A549 (cell line): ENCODE measurements at regions not wholly inside any gene's neighbourhood (a gene's known extent, or its start where the extent isn't known, plus 50 kb on each side); places are given as distances from the start of the nearest gene placed in this dataset.

ENCODE experiments used
- CBX2 ChIP-seq: fragments of 200-600 bp; sonication (generic); IDR thresholded peaks from 2 replicates; pipeline ENCODE4 v1.6.1; 2016; ENCODE audit warnings: low read depth, mild to moderate bottlenecking, borderline replicate concordance
- CEBPB ChIP-seq, 2 experiments: fragments of >200 bp in 1 of 2; sonication (Bioruptor Twin) in 1 of 2; formaldehyde crosslinking in 1 of 2; IDR thresholded peaks; 2 replicates each; pipeline ENCODE4 v1.6.1; 2012 to 2016
- CTCF ChIP-seq: fragments of >200 bp; sonication (Bioruptor Twin); formaldehyde crosslinking; IDR thresholded peaks from 3 replicates; pipeline ENCODE4 v1.5.1; 2016
- JUNB ChIP-seq: fragments of >200 bp; sonication (Bioruptor Twin); formaldehyde crosslinking; IDR thresholded peaks from 2 replicates; pipeline ENCODE4 v1.6.1; 2016
- NR3C1 ChIP-seq: fragments of >200 bp; sonication (Bioruptor Twin); formaldehyde crosslinking; IDR thresholded peaks from 3 replicates; pipeline ENCODE4 v1.6.1; 2017
- TF ChIP-seq, protein P1 (sequence below): IDR thresholded peaks from 2 replicates; pipeline ENCODE4 v1.6.1; 2012
- TF ChIP-seq, protein P2 (sequence below): fragments of 200-600 bp; sonication (generic); IDR thresholded peaks from 2 replicates; pipeline ENCODE4 v1.6.1; 2016; ENCODE audit warnings: antibody characterized with exemption, mild to moderate bottlenecking, moderate library complexity

DNA sequence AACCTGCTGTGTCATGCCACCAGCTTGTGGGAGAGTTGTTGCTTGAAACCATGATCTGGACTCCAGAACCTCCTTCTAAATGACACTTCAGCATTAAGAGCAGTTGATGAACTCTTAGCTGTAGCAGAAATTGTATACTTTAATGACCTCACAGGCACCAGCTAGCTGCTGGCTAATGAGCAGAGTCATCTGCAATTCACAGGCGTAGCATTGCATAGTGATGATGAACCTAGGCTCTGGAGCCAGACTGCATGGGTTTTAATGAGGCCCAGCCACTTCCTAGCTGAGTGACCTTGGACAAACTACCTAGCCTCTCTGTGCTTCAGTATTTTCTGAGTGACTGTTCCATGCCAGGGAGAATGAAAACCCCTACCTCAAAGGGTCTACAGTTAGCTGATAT lies 407.1 kb downstream of the LMO4 start:
- no peak for TF ChIP-seq CBX2
- no peak for TF ChIP-seq CEBPB (IDR thresholded peaks at IDR 0.05)
- TF ChIP-seq, protein P1, sequence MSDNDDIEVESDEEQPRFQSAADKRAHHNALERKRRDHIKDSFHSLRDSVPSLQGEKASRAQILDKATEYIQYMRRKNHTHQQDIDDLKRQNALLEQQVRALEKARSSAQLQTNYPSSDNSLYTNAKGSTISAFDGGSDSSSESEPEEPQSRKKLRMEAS = no peak
- no peak for TF ChIP-seq CTCF
- TF ChIP-seq NR3C1 = no peak
- no peak for TF ChIP-seq JUNB
- TF ChIP-seq, protein P2, sequence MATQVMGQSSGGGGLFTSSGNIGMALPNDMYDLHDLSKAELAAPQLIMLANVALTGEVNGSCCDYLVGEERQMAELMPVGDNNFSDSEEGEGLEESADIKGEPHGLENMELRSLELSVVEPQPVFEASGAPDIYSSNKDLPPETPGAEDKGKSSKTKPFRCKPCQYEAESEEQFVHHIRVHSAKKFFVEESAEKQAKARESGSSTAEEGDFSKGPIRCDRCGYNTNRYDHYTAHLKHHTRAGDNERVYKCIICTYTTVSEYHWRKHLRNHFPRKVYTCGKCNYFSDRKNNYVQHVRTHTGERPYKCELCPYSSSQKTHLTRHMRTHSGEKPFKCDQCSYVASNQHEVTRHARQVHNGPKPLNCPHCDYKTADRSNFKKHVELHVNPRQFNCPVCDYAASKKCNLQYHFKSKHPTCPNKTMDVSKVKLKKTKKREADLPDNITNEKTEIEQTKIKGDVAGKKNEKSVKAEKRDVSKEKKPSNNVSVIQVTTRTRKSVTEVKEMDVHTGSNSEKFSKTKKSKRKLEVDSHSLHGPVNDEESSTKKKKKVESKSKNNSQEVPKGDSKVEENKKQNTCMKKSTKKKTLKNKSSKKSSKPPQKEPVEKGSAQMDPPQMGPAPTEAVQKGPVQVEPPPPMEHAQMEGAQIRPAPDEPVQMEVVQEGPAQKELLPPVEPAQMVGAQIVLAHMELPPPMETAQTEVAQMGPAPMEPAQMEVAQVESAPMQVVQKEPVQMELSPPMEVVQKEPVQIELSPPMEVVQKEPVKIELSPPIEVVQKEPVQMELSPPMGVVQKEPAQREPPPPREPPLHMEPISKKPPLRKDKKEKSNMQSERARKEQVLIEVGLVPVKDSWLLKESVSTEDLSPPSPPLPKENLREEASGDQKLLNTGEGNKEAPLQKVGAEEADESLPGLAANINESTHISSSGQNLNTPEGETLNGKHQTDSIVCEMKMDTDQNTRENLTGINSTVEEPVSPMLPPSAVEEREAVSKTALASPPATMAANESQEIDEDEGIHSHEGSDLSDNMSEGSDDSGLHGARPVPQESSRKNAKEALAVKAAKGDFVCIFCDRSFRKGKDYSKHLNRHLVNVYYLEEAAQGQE = no peak
